Erythroblast (primary cell): ENCODE measurements at regions not wholly inside any gene's neighbourhood (a gene's known extent, or its start where the extent isn't known, plus 50 kb on each side); places are given as distances from the start of the nearest gene placed in this dataset.

ENCODE experiments used
- GATA1 ChIP-seq: IDR thresholded peaks from 2 replicates; pipeline ENCODE4 v1.6.1; 2011; ENCODE audit warnings: low read depth, mild to moderate bottlenecking, control low read depth, low read length, moderate library complexity
- POLR2A ChIP-seq: IDR thresholded peaks from 2 replicates; pipeline ENCODE4 v1.6.1; 2011; ENCODE audit warnings: mild to moderate bottlenecking, low read length

DNA sequence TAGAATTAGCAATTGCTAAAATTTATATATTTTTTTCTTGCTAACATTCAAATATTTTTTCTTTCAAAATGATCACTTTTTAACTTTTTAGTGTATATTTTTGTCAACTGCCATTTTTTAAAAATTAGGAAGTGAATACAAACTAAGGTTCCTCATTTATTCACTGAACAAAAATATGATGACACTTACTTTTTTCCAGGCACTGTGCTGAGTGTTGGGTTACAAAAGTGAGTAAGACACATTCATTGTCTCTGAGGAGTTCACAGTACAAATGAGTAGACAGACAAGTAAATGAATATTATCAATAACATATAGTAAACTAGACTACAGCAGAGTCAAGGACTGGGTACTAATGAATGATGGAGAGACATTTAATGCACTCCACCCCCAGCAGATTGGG is 543.5 kb downstream of the PDHA2 start:
- TF ChIP-seq POLR2A (no peak), GATA1 (no peak)
